ENCODE measurements at regions not wholly inside any gene's neighbourhood (a gene's known extent, or its start where the extent isn't known, plus 50 kb on each side); places are given as distances from the start of the nearest gene placed in this dataset.

- H3K4me3 ChIP-seq, result no peak overlapping the region
- no peaks in the 10 kb centered on the region for H3K4me1 ChIP-seq (replicated peaks in 1 of 2)
- ATAC-seq (replicated peaks in 6 of 8), result no peak
- in situ Hi-C loops (cut with MboI; ENCODE audit: low pct_unique_long_range_greater_than_20kb in 2 of 9, low sequenced_read_pairs in 9 of 9, unreplicated experiment in 9 of 9), result loop anchor here in 5 of 9 experiments (25.0 kb wide), 1 partner anchor 171 kb away; no protein-coding TSS in a partner anchor
- H3K27ac ChIP-seq, result no peak overlapping the region
- 62 to 100% (median 88%) methylated on average over 1 to 9 of the region's 15 CpGs; no CpG with 5 or more reads in 3 of the 10 experiments for WGBS, 10 experiments
These were observed 52.3 kb upstream of the COX20 start for GRCh38 chr1:244783138-244783537.
